ENCODE measurements at regions not wholly inside any gene's neighbourhood (a gene's known extent, or its start where the extent isn't known, plus 50 kb on each side); places are given as distances from the start of the nearest gene placed in this dataset.

DNA sequence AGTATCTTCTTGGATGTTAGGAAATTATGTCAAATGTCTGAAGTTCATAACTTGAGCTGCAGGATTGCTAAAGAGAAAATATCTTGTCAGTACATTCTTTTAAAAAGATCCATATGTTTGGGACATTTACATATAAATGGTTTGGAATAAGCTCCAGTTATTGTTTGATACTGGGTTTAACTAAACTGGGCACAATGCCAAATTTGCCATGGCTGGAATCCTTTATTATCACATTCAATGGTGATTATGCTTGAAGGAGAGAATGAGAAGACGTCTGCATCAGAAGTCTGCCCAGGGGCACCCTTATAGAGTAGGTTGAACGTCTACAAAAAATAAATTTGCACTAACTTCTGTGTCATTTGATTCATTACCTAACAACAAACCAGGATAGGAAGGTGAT, 652.5 kb downstream of the AMY1C start:
- TF ChIP-seq GABPA (IDR thresholded peaks at IDR 0.05; ENCODE audit: low read depth) (no peak), CTCF (IDR thresholded peaks at IDR 0.05; ENCODE audit: insufficient read depth, low read length) (no peak), POLR2AphosphoS5 (IDR thresholded peaks at IDR 0.05; ENCODE audit: low read depth) (no peak), SPI1 (IDR thresholded peaks at IDR 0.05; ENCODE audit: borderline replicate concordance, low read depth) (no peak)
